CD4-positive, alpha-beta T cell treated with Interleukin-4 for 1 hour (primary cell): ENCODE measurements at regions not wholly inside any gene's neighbourhood (a gene's known extent, or its start where the extent isn't known, plus 50 kb on each side); places are given as distances from the start of the nearest gene placed in this dataset.

ENCODE experiments used
- DNase-seq, 2 donors: peaks; one replicate each; pipeline ENCODE4 v3.0.0-alpha.2; 2020 to 2022

- DNase-seq: no peak
Measured at GRCh38 chr6:74152096-74152675, 456.2 kb downstream of the CD109 start.

GRCh38 chr6:74145931-74146330 lies 449.9 kb downstream of the CD109 start:
- no peak for DNase-seq

GRCh38 chr6:74137911-74138310 lies 441.9 kb downstream of the CD109 start:
- DNase-seq: no peak

GRCh38 chr6:74134327-74134726 lies 438.3 kb downstream of the CD109 start:
- DNase-seq: no peak

- no peak for DNase-seq
Measured at GRCh38 chr6:74133073-74133472, 437.1 kb downstream of the CD109 start.

GRCh38 chr6:74130641-74131040 lies 434.6 kb downstream of the CD109 start:
- DNase-seq: no peak

GRCh38 chr6:74128536-74128935 lies 432.5 kb downstream of the CD109 start:
- DNase-seq: no peak

GRCh38 chr6:74117113-74117512 lies 421.1 kb downstream of the CD109 start:
- DNase-seq: no peak

GRCh38 chr6:74115674-74116073 lies 419.7 kb downstream of the CD109 start:
- DNase-seq: no peak

GRCh38 chr6:74114428-74114827 lies 418.4 kb downstream of the CD109 start:
- DNase-seq: no peak

GRCh38 chr6:74113901-74114300 lies 417.9 kb downstream of the CD109 start:
- DNase-seq: no peak

GRCh38 chr6:74103417-74103816 lies 407.4 kb downstream of the CD109 start:
- no peak for DNase-seq

- DNase-seq: no peak
Measured at GRCh38 chr6:74100719-74101287, 404.8 kb downstream of the CD109 start.

GRCh38 chr6:74096329-74096728 lies 400.3 kb downstream of the CD109 start:
- DNase-seq: no peak

GRCh38 chr6:74093361-74093760 lies 397.4 kb downstream of the CD109 start:
- DNase-seq: no peak

- DNase-seq: no peak
Measured at GRCh38 chr6:74091794-74092157, 395.8 kb downstream of the CD109 start.

GRCh38 chr6:74091136-74091793 lies 395.3 kb downstream of the CD109 start:
- DNase-seq: peak in 1 of 2 donors; percentile 25

GRCh38 chr6:74087899-74088298 lies 391.9 kb downstream of the CD109 start:
- no peak for DNase-seq

GRCh38 chr6:74075896-74076295 lies 379.9 kb downstream of the CD109 start:
- DNase-seq: no peak

GRCh38 chr6:74075323-74075722 lies 379.3 kb downstream of the CD109 start:
- DNase-seq: no peak

- no peak for DNase-seq
Measured at GRCh38 chr6:74074645-74075044, 378.6 kb downstream of the CD109 start.

- DNase-seq: no peak
Measured at GRCh38 chr6:74073999-74074398, 378.0 kb downstream of the CD109 start.

GRCh38 chr6:74073429-74073828 lies 377.4 kb downstream of the CD109 start:
- no peak for DNase-seq

GRCh38 chr6:74071214-74071613 lies 375.2 kb downstream of the CD109 start:
- no peak for DNase-seq

GRCh38 chr6:74070711-74071110 lies 374.7 kb downstream of the CD109 start:
- no peak for DNase-seq
